ENCODE measurements at regions not wholly inside any gene's neighbourhood (a gene's known extent, or its start where the extent isn't known, plus 50 kb on each side); places are given as distances from the start of the nearest gene placed in this dataset.

- DNase-seq (ENCODE audit: low spot score): peak; percentile 48
Measured at GRCh38 chr17:72342627-72343527, 222.1 kb downstream of the SOX9 start.

GRCh38 chr17:72343911-72344310 lies 223.1 kb downstream of the SOX9 start:
- DNase-seq (ENCODE audit: low spot score): no peak

- DNase-seq (ENCODE audit: low spot score): no peak
Measured at GRCh38 chr17:72344613-72345012, 223.8 kb downstream of the SOX9 start.

DNA sequence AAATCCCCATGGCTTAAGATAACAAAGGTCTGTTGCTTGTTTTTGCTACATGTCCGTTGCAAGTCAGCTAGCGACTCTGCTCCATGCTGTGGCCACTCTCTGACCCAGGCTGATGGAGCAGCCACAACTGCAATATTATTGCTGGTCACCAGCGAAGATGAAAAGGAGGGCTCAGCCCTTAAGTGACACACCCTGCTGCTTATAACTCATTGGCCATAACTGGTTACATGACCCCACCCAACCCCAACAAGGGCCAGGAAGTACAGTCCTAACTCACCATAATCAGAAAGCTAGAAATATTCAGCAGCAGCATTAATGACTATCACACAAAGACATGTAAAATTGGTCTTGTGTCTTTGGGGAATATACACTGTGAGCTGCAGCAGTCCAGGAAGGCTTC lies 224.3 kb downstream of the SOX9 start:
- DNase-seq (ENCODE audit: low spot score): no peak

DNA sequence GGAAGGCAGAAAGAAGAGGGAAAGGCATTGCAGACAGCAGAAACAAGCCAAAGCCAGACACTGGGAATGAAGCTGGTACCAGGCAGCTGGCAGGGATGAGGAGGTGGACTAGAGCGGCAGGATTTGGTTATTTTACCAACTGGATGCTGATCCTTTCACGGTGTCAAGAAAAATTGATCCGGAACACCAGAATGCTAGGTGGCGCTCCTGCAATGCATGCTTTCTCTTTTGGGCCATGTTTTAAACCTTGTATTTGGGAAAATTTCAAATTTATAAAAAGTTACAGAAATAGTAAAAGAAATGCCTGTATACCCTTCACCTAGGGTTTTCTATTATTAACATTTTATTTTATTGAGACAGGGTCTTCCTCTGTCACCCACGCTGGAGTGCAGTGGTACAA lies 224.7 kb downstream of the SOX9 start:
- no peak for DNase-seq (ENCODE audit: low spot score)

GRCh38 chr17:72346306-72346705 lies 225.5 kb downstream of the SOX9 start:
- DNase-seq (ENCODE audit: low spot score): no peak

GRCh38 chr17:72349011-72349410 lies 228.2 kb downstream of the SOX9 start:
- DNase-seq (ENCODE audit: low spot score): no peak

DNA sequence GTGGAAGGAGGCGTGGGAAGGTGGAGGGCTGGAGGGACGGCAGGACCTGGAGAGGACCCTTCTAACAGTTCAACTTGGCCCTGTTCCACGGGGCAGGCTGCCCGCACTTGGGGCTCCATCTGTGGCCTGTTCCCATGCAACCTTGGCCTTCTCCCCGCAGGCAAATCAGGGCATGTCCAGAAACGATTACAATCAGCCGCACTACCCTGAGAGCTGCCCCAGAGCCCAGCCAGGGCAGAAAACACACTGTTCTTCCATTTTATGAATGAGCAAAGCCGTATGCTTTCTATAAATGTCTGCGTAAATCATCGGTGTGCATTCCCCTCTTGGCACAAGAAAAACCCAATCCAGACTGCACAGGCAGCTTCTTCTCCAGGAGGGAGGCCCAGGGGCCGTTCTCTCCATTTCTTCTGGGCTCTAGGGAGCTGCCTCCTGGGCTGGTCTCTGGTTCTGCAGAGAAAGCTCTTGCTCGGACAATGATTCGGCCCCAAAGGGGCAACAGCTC lies 228.7 kb downstream of the SOX9 start:
- DNase-seq (ENCODE audit: low spot score): no peak

GRCh38 chr17:72350073-72350472 lies 229.3 kb downstream of the SOX9 start:
- DNase-seq (ENCODE audit: low spot score): no peak

GRCh38 chr17:72351365-72351764 lies 230.5 kb downstream of the SOX9 start:
- DNase-seq (ENCODE audit: low spot score): no peak

DNA sequence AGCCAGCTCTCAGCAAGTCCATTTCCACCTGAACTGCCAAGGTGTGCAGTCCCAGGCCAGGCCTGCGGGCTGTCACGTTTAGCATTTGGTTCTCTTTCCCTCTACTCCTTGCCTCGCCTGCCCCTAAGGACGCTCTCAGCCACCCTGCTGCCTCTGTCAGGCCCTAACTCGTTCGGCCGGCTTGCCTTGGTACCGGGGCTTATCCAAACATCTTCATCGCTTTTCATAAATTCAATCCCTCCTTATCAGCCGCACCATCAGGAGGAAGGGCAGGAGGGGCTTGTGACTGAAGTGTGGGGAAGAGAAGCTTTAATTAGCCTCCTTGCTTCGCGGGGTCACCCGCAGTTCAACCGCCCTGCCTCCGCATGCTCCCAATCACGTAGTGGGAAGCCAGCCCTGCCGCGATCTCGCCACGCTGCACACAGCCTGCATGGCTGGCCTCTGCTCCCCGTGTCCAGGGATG lies 231.1 kb downstream of the SOX9 start:
- DNase-seq (ENCODE audit: low spot score): no peak

GRCh38 chr17:72353502-72353901 lies 232.7 kb downstream of the SOX9 start:
- DNase-seq (ENCODE audit: low spot score): no peak

GRCh38 chr17:72354071-72354470 lies 233.3 kb downstream of the SOX9 start:
- DNase-seq (ENCODE audit: low spot score): no peak

DNA sequence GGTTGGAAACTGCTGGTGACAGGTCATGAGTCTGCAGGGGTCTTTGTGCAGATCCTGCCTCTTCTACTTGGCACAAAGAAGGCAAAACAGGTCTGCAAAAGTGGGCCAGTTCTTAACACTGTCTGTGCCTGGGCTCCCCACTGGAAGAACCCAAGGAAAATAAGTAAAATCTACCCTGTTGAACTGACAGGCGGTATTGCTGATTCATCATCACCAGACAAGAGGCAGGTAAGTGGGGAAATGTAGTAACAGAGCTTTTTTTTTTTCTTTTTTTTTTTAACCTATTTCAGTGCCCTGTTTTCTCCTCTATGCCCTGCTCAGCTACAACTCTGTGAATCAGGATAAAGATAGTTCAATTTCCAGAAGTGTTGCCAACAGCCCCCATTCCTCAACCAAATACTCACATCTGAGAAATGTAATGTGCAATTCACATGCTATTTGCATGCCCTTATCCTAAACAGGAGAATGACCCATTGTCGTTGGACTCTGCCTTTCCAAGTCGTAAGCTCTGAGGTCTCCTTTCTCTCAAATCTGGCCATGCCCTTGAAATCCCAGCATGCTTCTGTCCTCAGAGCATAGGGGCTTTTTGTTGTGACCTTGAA lies 237.0 kb downstream of the SOX9 start:
- DNase-seq (ENCODE audit: low spot score): no peak

- peak; percentile 67 for DNase-seq (ENCODE audit: low spot score)
Measured at GRCh38 chr17:72358465-72358864, 237.6 kb downstream of the SOX9 start.

DNA sequence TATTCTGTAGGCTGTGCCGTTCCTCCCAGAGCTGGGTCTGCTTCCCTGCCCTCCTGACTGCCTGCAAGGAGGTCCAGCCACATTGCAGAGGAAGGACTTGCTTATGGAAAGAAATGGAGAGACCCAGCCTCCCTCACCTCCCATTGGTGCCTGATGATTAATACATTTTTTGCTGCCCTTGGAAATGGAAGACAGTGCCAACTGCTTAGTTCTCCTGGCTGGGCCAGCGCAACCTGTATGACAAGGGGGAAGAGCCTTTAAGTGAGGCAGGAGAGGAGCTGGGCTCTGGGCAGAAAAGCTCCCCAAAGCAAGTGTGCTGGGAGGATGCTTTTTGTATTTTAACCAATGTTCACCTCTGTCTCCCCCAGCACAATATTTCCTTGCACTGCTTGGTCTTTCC lies 238.5 kb downstream of the SOX9 start:
- no peak for DNase-seq (ENCODE audit: low spot score)

- DNase-seq (ENCODE audit: low spot score): no peak
Measured at GRCh38 chr17:72359811-72360210, 239.0 kb downstream of the SOX9 start.

GRCh38 chr17:72360386-72360940 lies 239.6 kb downstream of the SOX9 start:
- no peak for DNase-seq (ENCODE audit: low spot score)

DNA sequence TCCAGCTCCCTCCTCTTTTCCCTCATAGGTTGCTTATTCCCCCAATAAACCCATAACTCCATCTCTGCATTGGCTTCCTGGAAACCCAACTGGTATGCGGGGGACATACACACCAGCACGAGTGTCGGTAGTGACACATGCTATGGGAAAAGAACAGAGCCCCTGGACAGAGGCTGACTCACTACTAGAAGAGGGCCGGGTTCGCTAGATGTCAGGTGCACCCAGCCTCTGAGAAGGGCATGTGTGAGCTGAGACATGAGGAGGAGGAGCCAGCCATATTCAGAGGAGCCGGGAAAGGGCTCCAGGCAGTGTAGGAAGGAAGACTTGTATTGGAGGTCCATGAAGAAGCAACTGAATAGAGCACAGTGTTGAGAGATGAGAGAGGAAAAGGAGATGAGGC lies 241.1 kb downstream of the SOX9 start:
- DNase-seq (ENCODE audit: low spot score): no peak

DNA sequence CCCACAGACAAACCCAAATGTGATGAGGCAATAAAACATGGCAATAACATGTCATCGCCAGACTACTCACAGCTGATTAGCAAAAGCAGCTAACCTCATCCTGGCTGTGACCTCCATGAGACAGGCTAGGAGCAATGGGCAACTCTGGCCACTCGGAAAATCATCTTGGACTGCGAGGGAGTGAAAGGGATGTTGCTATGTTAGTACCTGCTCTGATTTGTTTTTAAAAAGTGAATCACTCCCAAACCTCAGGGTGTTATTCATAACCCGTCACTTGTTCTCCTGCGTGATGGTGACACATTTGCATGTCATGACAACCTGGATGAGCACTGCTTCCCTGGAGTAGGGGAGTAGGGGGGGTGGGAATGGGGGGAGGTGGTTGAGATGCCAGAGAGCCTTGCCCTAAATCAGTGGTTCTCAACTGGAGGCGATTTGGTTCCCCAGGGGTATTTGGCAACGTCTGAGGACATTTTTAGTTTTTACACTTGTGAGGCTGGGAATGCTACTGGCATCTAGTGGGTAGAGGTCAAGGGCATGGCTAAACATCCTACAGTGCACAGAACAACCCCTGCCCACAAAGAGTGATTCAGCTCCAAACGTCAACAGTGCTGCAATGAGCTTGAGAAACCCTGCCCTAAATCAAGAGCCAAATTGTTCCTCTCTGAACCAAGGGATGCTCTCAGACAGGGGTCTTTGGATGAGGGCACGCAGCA lies 241.7 kb downstream of the SOX9 start:
- DNase-seq (ENCODE audit: low spot score): peak; percentile 66

- DNase-seq (ENCODE audit: low spot score): no peak
Measured at GRCh38 chr17:72363089-72363610, 242.3 kb downstream of the SOX9 start.

DNA sequence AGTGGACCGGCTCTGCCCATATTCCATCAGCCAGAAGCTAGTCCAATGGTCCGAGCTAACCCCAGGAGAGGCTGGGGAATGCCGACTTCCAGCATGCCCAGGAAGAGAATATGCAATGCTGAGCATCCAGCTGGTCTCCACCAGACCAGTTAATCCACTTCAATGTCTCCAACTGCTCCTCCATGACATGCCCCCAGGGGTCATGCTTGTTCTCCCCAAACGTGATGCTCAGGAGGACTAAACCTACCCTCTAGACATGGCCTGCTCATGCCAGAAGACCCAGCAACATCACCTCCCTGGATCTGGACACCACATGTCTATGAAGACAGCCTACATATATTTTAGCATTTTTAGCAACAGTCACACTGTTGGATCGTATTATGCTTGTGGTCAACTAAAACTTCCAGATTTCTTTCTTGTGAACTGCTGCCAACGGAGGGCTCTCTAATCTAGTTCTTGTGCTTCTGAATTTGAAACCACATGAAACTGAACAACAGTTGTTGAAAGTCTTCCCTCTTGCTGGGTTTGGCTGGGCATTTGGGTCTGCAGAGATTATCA lies 245.1 kb downstream of the SOX9 start:
- no peak for DNase-seq (ENCODE audit: low spot score)

Data from AG08396 (cell line).